Neural crest cell (in vitro differentiated cells): ENCODE measurements at regions not wholly inside any gene's neighbourhood (a gene's known extent, or its start where the extent isn't known, plus 50 kb on each side); places are given as distances from the start of the nearest gene placed in this dataset.

Source experiments
- DNase-seq: peaks from one replicate; pipeline ENCODE4 v3.0.0; 2021; ENCODE audit warnings: low read depth, mixed read lengths, low spot score
- H3K27ac Mint-ChIP-seq: one replicate; pipeline ENCODE4 v1.8.0; 2021; ENCODE audit warnings: mild to moderate bottlenecking, mixed read lengths; ENCODE audit not compliant: unreplicated experiment
- H3K27me3 Mint-ChIP-seq: 2 replicates; pipeline ENCODE4 v1.8.0; 2021; ENCODE audit warnings: low read depth, mild to moderate bottlenecking, mixed read lengths
- H3K36me3 Mint-ChIP-seq: 2 replicates; pipeline ENCODE4 v1.8.0; 2021; ENCODE audit warnings: low read depth, mild to moderate bottlenecking, mixed read lengths
- H3K4me1 Mint-ChIP-seq: 2 replicates; pipeline ENCODE4 v1.8.0; 2021; ENCODE audit warnings: mixed read lengths
- H3K4me3 Mint-ChIP-seq: one replicate; pipeline ENCODE4 v1.8.0; 2021; ENCODE audit warnings: mild to moderate bottlenecking, mixed read lengths
- H3K9me3 Mint-ChIP-seq: 2 replicates; pipeline ENCODE4 v1.8.0; 2021; ENCODE audit warnings: mixed read lengths
- CTCF ChIP-seq: fragments of 200-600 bp; sonication (generic); conservative IDR thresholded peaks from 2 replicates; pipeline ENCODE4 v1.5.0; 2021; ENCODE audit warnings: antibody characterized with exemption, mild to moderate bottlenecking

GRCh38 chr7:22578007-22578733 lies 78.2 kb upstream of the STEAP1B start:
- DNase-seq: no peak
- no peaks in the 10 kb centered on the region for H3K27me3 Mint-ChIP-seq
- TF ChIP-seq CTCF: no peak
- no peaks in the 10 kb centered on the region for H3K4me1 Mint-ChIP-seq
- H3K4me3 Mint-ChIP-seq: no peak overlapping the region
- H3K9me3 Mint-ChIP-seq: peaks cover 3% of the 10 kb centered on the region
- no peak overlapping the region for H3K27ac Mint-ChIP-seq
- H3K36me3 Mint-ChIP-seq: no peaks in the 10 kb centered on the region

GRCh38 chr7:22577470-22578001 lies 77.5 kb upstream of the STEAP1B start:
- no peak overlapping the region for H3K27ac Mint-ChIP-seq

GRCh38 chr7:22576612-22577469 lies 76.9 kb upstream of the STEAP1B start:
- H3K9me3 Mint-ChIP-seq: peaks cover 6% of the 10 kb centered on the region
- no peak overlapping the region for H3K27ac Mint-ChIP-seq
- H3K4me3 Mint-ChIP-seq: no peak overlapping the region
- peaks cover 9% of the 10 kb centered on the region for H3K4me1 Mint-ChIP-seq
- no peaks in the 10 kb centered on the region for H3K27me3 Mint-ChIP-seq
- no peak for DNase-seq
- no peaks in the 10 kb centered on the region for H3K36me3 Mint-ChIP-seq
- TF ChIP-seq CTCF: no peak

More at GRCh38 chr7:22577470-22578001, 77.5 kb upstream of the STEAP1B start:
- Mint-ChIP-seq H3K4me1 (peaks cover 2% of the 10 kb centered on the region), H3K4me3 (no peak overlapping the region), H3K36me3 (no peaks in the 10 kb centered on the region), H3K9me3 (peaks cover 5% of the 10 kb centered on the region), H3K27me3 (no peaks in the 10 kb centered on the region)
- no peak for TF ChIP-seq CTCF
- no peak for DNase-seq

- Mint-ChIP-seq H3K27me3 (no peaks in the 10 kb centered on the region), H3K4me1 (peaks cover 12% of the 10 kb centered on the region), H3K36me3 (no peaks in the 10 kb centered on the region), H3K4me3 (no peak overlapping the region), H3K9me3 (peaks cover 9% of the 10 kb centered on the region), H3K27ac (no peak overlapping the region)
- no peak for TF ChIP-seq CTCF
- DNase-seq: no peak
These were observed 74.9 kb upstream of the STEAP1B start for GRCh38 chr7:22574754-22575520.

- H3K4me1 Mint-ChIP-seq: peaks cover 12% of the 10 kb centered on the region
- no peak overlapping the region for H3K4me3 Mint-ChIP-seq
- no peak for DNase-seq
- no peak overlapping the region for H3K27ac Mint-ChIP-seq
- H3K9me3 Mint-ChIP-seq: peaks cover 6% of the 10 kb centered on the region
- no peaks in the 10 kb centered on the region for H3K27me3 Mint-ChIP-seq
- no peaks in the 10 kb centered on the region for H3K36me3 Mint-ChIP-seq
- TF ChIP-seq CTCF: no peak
These were observed 72.9 kb upstream of the STEAP1B start for GRCh38 chr7:22572937-22573336.
